GM19467 (cell line): ENCODE measurements at regions not wholly inside any gene's neighbourhood (a gene's known extent, or its start where the extent isn't known, plus 50 kb on each side); places are given as distances from the start of the nearest gene placed in this dataset.

Source experiments
- ATAC-seq: cut with Tn5 transposase; IDR thresholded peaks from one replicate; pipeline ENCODE4 v1.9.1; 2021; ENCODE audit warnings: mild to moderate bottlenecking, moderate library complexity; ENCODE audit not compliant: unreplicated experiment

DNA sequence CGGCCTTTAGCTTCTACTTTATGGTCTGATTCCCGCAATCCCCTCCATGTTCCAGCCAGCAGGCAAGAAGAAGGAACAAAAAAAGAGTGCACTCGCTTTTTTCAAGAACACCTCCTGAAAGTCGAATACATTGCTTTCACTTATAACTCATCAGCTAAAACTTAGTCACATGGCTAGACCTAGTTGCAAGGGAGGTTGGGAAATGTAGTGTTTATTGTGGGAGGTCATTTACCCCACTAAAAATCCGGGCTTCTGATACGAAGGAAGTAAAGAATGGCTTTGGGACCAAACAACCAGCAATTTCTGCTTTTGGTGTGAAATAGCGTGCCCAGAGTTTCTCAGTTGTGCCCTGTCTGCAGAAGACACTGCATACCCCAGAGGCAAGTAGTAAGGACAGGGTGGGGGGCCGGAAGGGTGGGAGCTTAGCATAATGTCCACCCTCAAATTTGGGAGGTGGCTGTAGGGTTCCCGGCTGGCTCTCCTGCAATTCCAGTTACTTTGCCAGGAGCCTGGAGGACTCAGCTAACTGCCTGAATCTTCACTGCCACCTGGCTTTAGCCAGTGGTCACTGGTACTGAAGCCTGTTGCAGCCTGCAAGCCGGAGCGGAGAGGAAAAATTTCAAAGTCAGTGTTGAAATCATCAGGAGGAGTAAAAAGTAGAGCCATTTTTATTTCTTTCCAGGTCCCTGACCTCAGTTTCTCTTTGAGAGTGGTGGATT lies 57.7 kb upstream of the F3 start:
- ATAC-seq = no peak

DNA sequence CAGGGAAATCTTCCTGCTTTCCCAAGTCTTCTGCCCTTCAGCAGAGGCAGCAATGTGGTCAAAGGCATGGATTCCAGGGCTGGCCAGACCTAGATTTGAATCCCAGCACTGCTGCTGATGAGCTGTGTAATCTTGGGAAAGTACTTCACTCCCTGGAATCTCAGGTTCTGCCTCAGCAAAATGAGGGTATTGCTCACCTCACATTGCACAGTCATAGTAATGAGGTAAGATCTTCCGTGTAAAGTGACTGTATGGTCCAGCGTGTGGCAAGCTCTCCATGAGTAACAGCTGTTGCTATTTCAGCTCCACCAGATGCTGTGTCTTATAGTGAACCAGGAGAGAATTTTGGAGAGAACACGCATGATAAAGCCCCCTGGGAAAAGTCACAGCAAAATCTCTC lies 56.1 kb upstream of the F3 start:
- ATAC-seq = no peak

- no peak for ATAC-seq
These were observed 54.7 kb upstream of the F3 start for GRCh38 chr1:94596260-94596659.

DNA sequence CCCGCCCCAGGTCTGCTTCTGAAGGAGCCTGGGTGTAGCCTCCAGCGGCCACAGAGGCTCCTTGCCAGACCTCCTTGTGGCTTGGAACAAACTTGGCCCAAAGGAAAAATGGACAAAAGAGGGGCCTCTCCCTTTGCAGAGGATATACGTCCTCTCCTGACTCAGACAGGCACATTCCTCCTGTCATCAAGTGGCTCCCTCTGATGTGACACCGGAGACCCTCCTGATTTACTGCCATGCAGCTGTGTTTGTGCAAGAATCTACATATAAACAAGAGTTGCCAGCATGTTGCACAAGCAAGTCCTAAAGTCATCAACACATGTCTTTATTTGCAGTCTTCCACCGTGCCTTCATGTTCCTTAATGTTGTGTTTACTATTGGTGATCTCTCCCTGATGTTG lies 54.1 kb upstream of the F3 start:
- no peak for ATAC-seq

GRCh38 chr1:94593611-94594010 lies 52.1 kb upstream of the F3 start:
- no peak for ATAC-seq

DNA sequence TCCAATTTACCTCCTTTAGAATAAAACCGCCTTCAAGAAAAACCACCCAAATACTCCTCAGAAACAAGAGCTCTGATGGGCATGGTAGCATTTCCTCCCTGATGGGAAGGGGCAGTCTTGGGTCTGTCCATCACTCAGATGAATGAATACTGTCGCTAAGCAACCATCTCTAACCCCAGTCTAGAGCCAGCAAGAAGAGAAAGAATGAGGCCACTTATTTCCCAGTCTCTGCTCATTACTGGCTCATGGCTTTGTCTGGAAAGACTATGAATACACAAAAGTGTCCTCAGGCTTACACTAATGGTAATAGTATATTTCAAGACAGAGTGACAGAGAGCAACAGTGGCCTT lies 51.0 kb upstream of the F3 start:
- ATAC-seq = no peak

DNA sequence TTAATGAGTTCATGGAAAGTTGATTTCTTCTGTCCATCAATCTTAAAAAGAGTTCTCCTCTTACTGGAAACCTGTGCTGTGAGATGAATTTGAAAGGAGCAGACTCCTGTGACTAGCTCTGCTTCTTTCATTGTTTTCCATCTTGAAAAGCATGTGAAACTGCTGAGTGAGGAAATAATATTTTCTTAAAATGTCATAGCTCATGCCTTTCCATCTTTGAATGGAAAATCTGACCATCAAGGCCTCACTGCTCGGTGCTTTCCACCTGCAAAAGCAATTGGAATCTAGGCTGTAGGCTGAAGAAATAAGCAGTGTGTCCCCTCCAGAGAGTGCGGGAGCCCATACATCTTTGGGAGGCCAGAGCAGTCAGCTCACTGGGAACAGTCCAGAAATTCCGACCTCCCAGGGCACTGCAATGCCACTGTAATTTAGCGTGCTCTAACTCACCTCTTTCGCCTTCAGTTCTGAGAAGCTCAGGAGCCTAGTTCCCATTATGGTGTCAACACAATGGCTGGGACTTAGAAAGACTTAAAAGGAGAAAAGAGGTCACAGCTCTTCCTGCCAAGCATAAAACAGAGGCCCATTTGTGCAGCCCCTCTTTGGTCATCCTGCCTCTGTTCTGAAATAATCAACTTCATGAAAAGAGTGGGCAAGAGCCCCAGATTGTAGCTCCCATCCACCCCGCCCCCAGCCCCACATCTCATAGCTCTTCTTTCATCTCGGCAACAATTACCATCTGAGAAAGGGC lies 50.4 kb upstream of the F3 start:
- no peak for ATAC-seq
